Renal cortical epithelial cell (primary cell): ENCODE measurements at regions not wholly inside any gene's neighbourhood (a gene's known extent, or its start where the extent isn't known, plus 50 kb on each side); places are given as distances from the start of the nearest gene placed in this dataset.

Source experiments
- DNase-seq: peaks from one replicate; pipeline ENCODE4 v3.0.0-alpha.2; 2011; ENCODE audit warnings: low read depth

GRCh38 chr11:69413015-69413801, 68.3 kb upstream of the LINC01488 start:
- DNase-seq: no peak

GRCh38 chr11:69413993-69414392, 67.5 kb upstream of the LINC01488 start:
- no peak for DNase-seq

GRCh38 chr11:69414773-69415187, 66.7 kb upstream of the LINC01488 start:
- DNase-seq: no peak

GRCh38 chr11:69415411-69416142, 65.9 kb upstream of the LINC01488 start:
- DNase-seq: no peak

GRCh38 chr11:69416143-69416515, 65.3 kb upstream of the LINC01488 start:
- no peak for DNase-seq

GRCh38 chr11:69416762-69417698, 64.4 kb upstream of the LINC01488 start:
- no peak for DNase-seq

GRCh38 chr11:69417699-69418085, 63.8 kb upstream of the LINC01488 start:
- no peak for DNase-seq

- DNase-seq: no peak
Observed at GRCh38 chr11:69418576-69419296, 62.7 kb upstream of the LINC01488 start.

- DNase-seq: no peak
Observed at GRCh38 chr11:69419662-69420395, 61.6 kb upstream of the LINC01488 start.

GRCh38 chr11:69422645-69423044, 58.8 kb upstream of the LINC01488 start:
- DNase-seq: no peak

- no peak for DNase-seq
Observed at GRCh38 chr11:69423181-69423580, 58.3 kb upstream of the LINC01488 start.

GRCh38 chr11:69423611-69424385, 57.7 kb upstream of the LINC01488 start:
- DNase-seq: no peak

GRCh38 chr11:69424748-69425147, 56.7 kb upstream of the LINC01488 start:
- DNase-seq: no peak

- DNase-seq: no peak
Observed at GRCh38 chr11:69425444-69425843, 56.0 kb upstream of the LINC01488 start.

- DNase-seq: no peak
Observed at GRCh38 chr11:69425895-69426544, 55.4 kb upstream of the LINC01488 start.

- DNase-seq: no peak
Observed at GRCh38 chr11:69427337-69427736, 54.1 kb upstream of the LINC01488 start.

- DNase-seq: no peak
Observed at GRCh38 chr11:69427906-69428880, 53.3 kb upstream of the LINC01488 start.
